Body of pancreas (tissue), 4 donors: ENCODE measurements at regions not wholly inside any gene's neighbourhood (a gene's known extent, or its start where the extent isn't known, plus 50 kb on each side); places are given as distances from the start of the nearest gene placed in this dataset.

Source experiments
- ATAC-seq: fragments of 150-250 bp; one replicate; pipeline ENCODE4 v1.9.1; 2016
- DNase-seq, 4 donors: peaks; one replicate each; pipeline ENCODE4 v3.0.0-alpha.2; 2019
- H3K27ac ChIP-seq, 4 donors: fragments of 200-600 bp; sonication (generic); 1 replicate in 3 of 4; 2 replicates in 1 of 4; pipeline versions ENCODE4 v1.5.1 to v1.6.1; 2016 to 2019; ENCODE audit warnings: mild to moderate bottlenecking in 1 of 4, mixed read lengths in 1 of 4, moderate library complexity in 1 of 4
- H3K27me3 ChIP-seq, 2 donors: fragments of 200-600 bp; sonication (generic); one replicate each; pipeline ENCODE4 v1.6.0; 2016; ENCODE audit warnings: mild to moderate bottlenecking in 1 of 2
- H3K36me3 ChIP-seq, 2 donors: fragments of 200-600 bp; sonication (generic); replicated peaks in 1 of 2; 2 replicates each; pipeline ENCODE4 v1.5.1; 2016; ENCODE audit warnings: low read depth in 2 of 2; ENCODE audit not compliant: insufficient read depth in 1 of 2
- H3K4me1 ChIP-seq: fragments of 200-600 bp; sonication (generic); one replicate; pipeline ENCODE4 v1.6.0; 2016
- H3K4me3 ChIP-seq, 2 donors: fragments of 200-600 bp; sonication (generic); 1 replicate in 1 of 2; 2 replicates in 1 of 2; pipeline ENCODE4 v1.5.1; 2016 to 2019
- H3K9me3 ChIP-seq, 3 donors: fragments of 200-600 bp; sonication (generic); 1 replicate in 2 of 3; 2 replicates in 1 of 3; pipeline ENCODE4 v1.5.1; 2016
- CTCF ChIP-seq, 7 experiments: fragments of 450-650 bp in 4 of 7; fragments of 200-600 bp in 3 of 7; sonication (generic) in 3 of 7; IDR thresholded peaks; one replicate each; pipeline ENCODE4 v1.5.1; 2016 to 2019; ENCODE audit warnings: antibody characterized with exemption in 7 of 7
- POLR2A ChIP-seq, 3 donors: fragments of 450-650 bp; IDR thresholded peaks; one replicate each; pipeline ENCODE4 v1.6.1; 2016; ENCODE audit warnings: antibody characterized with exemption in 3 of 3, mild to moderate bottlenecking in 2 of 3
- WGBS, 2 donors: methylation state at CpG; one replicate each; pipeline ENCODE4 v1.1.5; 2017; 5-methylcytosine and 5-hydroxymethylcytosine counted together
- intact Hi-C: fragments of 100-400 bp; cut with DNase I; formaldehyde crosslinking; loops from one replicate; pipeline ENCODE4 v1.15.1; 2023

- Histone ChIP-seq H3K9me3 (no peaks in the 10 kb centered on the region), H3K27me3 (no peaks in the 10 kb centered on the region), H3K4me1 (no peaks in the 10 kb centered on the region), H3K4me3 (no peak overlapping the region), H3K36me3 (no peaks in the 10 kb centered on the region), H3K27ac (no peak overlapping the region)
- TF ChIP-seq POLR2A (IDR thresholded peaks at IDR 0.05) (no peak), CTCF (IDR thresholded peaks at IDR 0.05) (no peak)
- 62 to 68% methylated on average over 3 of the region's 3 CpGs for WGBS, 2 donors
- intact Hi-C loops = no loop called here
- DNase-seq = peak in 1 of 4 donors; percentile 18
- ATAC-seq = no peak
Observed at GRCh38 chr5:105840800-105841199, 1829.9 kb downstream of the EFNA5 start.

GRCh38 chr5:105836887-105837286 is 1833.8 kb downstream of the EFNA5 start:
- TF ChIP-seq POLR2A (IDR thresholded peaks at IDR 0.05) (no peak), CTCF (IDR thresholded peaks at IDR 0.05) (no peak)
- Histone ChIP-seq H3K27me3 (no peaks in the 10 kb centered on the region), H3K4me3 (no peak overlapping the region), H3K9me3 (no peaks in the 10 kb centered on the region), H3K4me1 (peaks cover 6% of the 10 kb centered on the region), H3K27ac (no peak overlapping the region), H3K36me3 (no peaks in the 10 kb centered on the region)
- intact Hi-C loops = no loop called here
- no peak for DNase-seq
- 73 to 86% methylated on average over 1 of the region's 1 CpG for WGBS, 2 donors
- ATAC-seq = no peak

- DNase-seq = no peak
- intact Hi-C loops = no loop called here
Observed at GRCh38 chr5:105836268-105836667, 1834.5 kb downstream of the EFNA5 start.

GRCh38 chr5:105828821-105829220 is 1841.9 kb downstream of the EFNA5 start:
- WGBS, 2 donors = 65 to 84% methylated on average over 1 of the region's 1 CpG
- DNase-seq (no peak), ATAC-seq (no peak)
- TF ChIP-seq CTCF (IDR thresholded peaks at IDR 0.05) (no peak), POLR2A (IDR thresholded peaks at IDR 0.05) (no peak)
- H3K27ac ChIP-seq = no peak overlapping the region
- no peaks in the 10 kb centered on the region for H3K36me3 ChIP-seq
- H3K9me3 ChIP-seq = no peaks in the 10 kb centered on the region
- no peaks in the 10 kb centered on the region for H3K27me3 ChIP-seq
- no peak overlapping the region for H3K4me3 ChIP-seq
- intact Hi-C loops = no loop called here
- H3K4me1 ChIP-seq = peaks cover 7% of the 10 kb centered on the region

More at GRCh38 chr5:105836268-105836667, 1834.5 kb downstream of the EFNA5 start:
- no peak for ATAC-seq
- Histone ChIP-seq H3K27ac (no peak overlapping the region), H3K27me3 (no peaks in the 10 kb centered on the region), H3K9me3 (no peaks in the 10 kb centered on the region), H3K4me1 (peaks cover 7% of the 10 kb centered on the region), H3K36me3 (no peaks in the 10 kb centered on the region), H3K4me3 (no peak overlapping the region)
- TF ChIP-seq CTCF (IDR thresholded peaks at IDR 0.05) (no peak), POLR2A (IDR thresholded peaks at IDR 0.05) (no peak)

DNA sequence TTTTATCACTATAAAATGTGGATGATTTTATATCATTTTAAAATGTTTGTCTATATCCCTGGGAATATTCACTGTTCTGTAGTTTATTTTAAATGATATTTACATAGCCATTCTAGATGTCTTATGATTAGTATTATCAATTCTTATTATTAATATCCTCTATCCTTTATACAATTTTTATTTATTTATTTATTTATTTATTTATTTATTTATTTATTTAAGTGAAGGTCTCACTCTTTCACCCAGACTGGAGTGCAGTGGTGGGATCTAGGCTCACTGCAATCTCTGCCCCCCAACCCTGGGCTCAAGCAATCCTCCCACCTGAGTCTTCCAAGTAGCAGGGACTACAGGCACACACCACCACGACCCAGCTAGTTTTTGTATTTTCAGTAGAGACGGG is 1848.9 kb downstream of the EFNA5 start:
- 62 to 63% methylated on average over 2 of the region's 2 CpGs for WGBS, 2 donors
- Histone ChIP-seq H3K27ac (no peak overlapping the region), H3K36me3 (no peaks in the 10 kb centered on the region), H3K4me3 (no peak overlapping the region), H3K27me3 (no peaks in the 10 kb centered on the region), H3K4me1 (no peaks in the 10 kb centered on the region), H3K9me3 (no peaks in the 10 kb centered on the region)
- TF ChIP-seq CTCF (IDR thresholded peaks at IDR 0.05) (no peak), POLR2A (IDR thresholded peaks at IDR 0.05) (no peak)
- no peak for DNase-seq
- intact Hi-C loops = no loop called here
- ATAC-seq = no peak
